Thyroid gland (tissue), 4 donors: ENCODE measurements at regions not wholly inside any gene's neighbourhood (a gene's known extent, or its start where the extent isn't known, plus 50 kb on each side); places are given as distances from the start of the nearest gene placed in this dataset.
"Not testable (repeated sequence)": the region's sequence is repeated elsewhere in the genome, so short reads cannot be mapped to it uniquely, and the experiment has no call there.

Source experiments
- DNase-seq, 2 donors: peaks; one replicate each; pipeline ENCODE4 v3.0.0-alpha.2; 2019
- H3K27ac ChIP-seq, 3 donors: fragments of 200-600 bp; sonication (generic); 1 replicate in 2 of 3; 2 replicates in 1 of 3; pipeline ENCODE4 v1.5.1; 2016 to 2019; ENCODE audit warnings: mild to moderate bottlenecking in 1 of 3, moderate library complexity in 1 of 3
- H3K27me3 ChIP-seq: fragments of 200-600 bp; sonication (generic); one replicate; pipeline ENCODE4 v1.5.1; 2019
- H3K36me3 ChIP-seq, 2 donors: fragments of 200-600 bp; sonication (generic); one replicate each; pipeline ENCODE4 v1.5.1; 2016 to 2019
- H3K4me1 ChIP-seq, 2 donors: fragments of 200-600 bp; sonication (generic); one replicate each; pipeline ENCODE4 v1.5.1; 2017 to 2019
- H3K4me3 ChIP-seq, 3 donors: fragments of 200-600 bp; sonication (generic); replicated peaks in 1 of 3; 1 replicate in 2 of 3; 2 replicates in 1 of 3; pipeline ENCODE4 v1.5.1; 2016; ENCODE audit warnings: mild to moderate bottlenecking in 1 of 3
- H3K9me3 ChIP-seq: fragments of 200-600 bp; sonication (generic); one replicate; pipeline ENCODE4 v1.5.1; 2017
- CTCF ChIP-seq, 6 experiments: fragments of 200-600 bp in 3 of 6; fragments of 450-650 bp in 3 of 6; sonication (generic) in 3 of 6; IDR thresholded peaks; one replicate each; pipeline ENCODE4 v1.5.1; 2016 to 2019; ENCODE audit warnings: antibody characterized with exemption in 6 of 6, mild to moderate bottlenecking in 2 of 6, inconsistent platforms in 1 of 6, moderate library complexity in 1 of 6
- POLR2A ChIP-seq, 2 donors: fragments of 450-650 bp; IDR thresholded peaks; one replicate each; pipeline ENCODE4 v1.6.1; 2017; ENCODE audit warnings: antibody characterized with exemption in 2 of 2, mild to moderate bottlenecking in 2 of 2, moderate library complexity in 1 of 2
- WGBS, 2 donors: methylation state at CpG; one replicate each; pipeline ENCODE4 v1.1.5; 2017; 5-methylcytosine and 5-hydroxymethylcytosine counted together
- intact Hi-C: fragments of 100-400 bp; cut with DNase I; formaldehyde crosslinking; loops from one replicate; pipeline ENCODE4 v1.15.1; 2023

- no peak for DNase-seq
- Histone ChIP-seq H3K27me3 (no peaks in the 10 kb centered on the region), H3K4me3 (no peak overlapping the region), H3K9me3 (no peaks in the 10 kb centered on the region), H3K36me3 (no peaks in the 10 kb centered on the region), H3K27ac (no peak overlapping the region), H3K4me1 (no peaks in the 10 kb centered on the region)
- intact Hi-C loops = no loop called here
- WGBS, 2 donors = 75 to 79% methylated on average over 1 of the region's 1 CpG
- TF ChIP-seq CTCF (IDR thresholded peaks at IDR 0.05) (no peak), POLR2A (IDR thresholded peaks at IDR 0.05) (no peak)
Observed at GRCh38 chr4:110869862-110870572, 247.1 kb upstream of the PITX2 start.

- H3K27ac ChIP-seq, H3K4me3 ChIP-seq, intact Hi-C loops, H3K4me1 ChIP-seq, DNase-seq, H3K27me3 ChIP-seq, H3K9me3 ChIP-seq, H3K36me3 ChIP-seq: not testable (repeated sequence)
- WGBS, 2 donors = 75 to 85% methylated on average over 17 of the region's 18 CpGs
Observed at GRCh38 chr4:110876214-110876613, 253.3 kb upstream of the PITX2 start.

GRCh38 chr4:110876866-110877265 is 254.0 kb upstream of the PITX2 start:
- Histone ChIP-seq H3K4me1 (no peaks in the 10 kb centered on the region), H3K9me3 (no peaks in the 10 kb centered on the region), H3K36me3 (no peaks in the 10 kb centered on the region), H3K27ac (no peak overlapping the region), H3K27me3 (no peaks in the 10 kb centered on the region), H3K4me3 (no peak overlapping the region)
- no peak for DNase-seq
- TF ChIP-seq CTCF (IDR thresholded peaks at IDR 0.05) (no peak), POLR2A (IDR thresholded peaks at IDR 0.05) (no peak)
- intact Hi-C loops = no loop called here
- 76 to 85% methylated on average over 1 of the region's 1 CpG for WGBS, 2 donors

- Histone ChIP-seq H3K9me3 (no peaks in the 10 kb centered on the region), H3K36me3 (no peaks in the 10 kb centered on the region), H3K27ac (no peak overlapping the region), H3K4me1 (no peaks in the 10 kb centered on the region), H3K4me3 (no peak overlapping the region), H3K27me3 (no peaks in the 10 kb centered on the region)
- no peak for DNase-seq
- no peak for TF ChIP-seq CTCF (IDR thresholded peaks at IDR 0.05)
- no peak for TF ChIP-seq POLR2A (IDR thresholded peaks at IDR 0.05)
- intact Hi-C loops = no loop called here
- WGBS, 2 donors = 84 to 94% methylated on average over 2 of the region's 2 CpGs
Observed at GRCh38 chr4:110877778-110878370, 255.0 kb upstream of the PITX2 start.

- intact Hi-C loops = no loop called here
- Histone ChIP-seq H3K27ac (no peak overlapping the region), H3K4me1 (no peaks in the 10 kb centered on the region), H3K27me3 (no peaks in the 10 kb centered on the region), H3K9me3 (no peaks in the 10 kb centered on the region), H3K4me3 (no peak overlapping the region), H3K36me3 (no peaks in the 10 kb centered on the region)
- TF ChIP-seq POLR2A (IDR thresholded peaks at IDR 0.05) = no peak
- TF ChIP-seq CTCF (IDR thresholded peaks at IDR 0.05) = no peak
- no peak for DNase-seq
- WGBS, 2 donors = 84 to 89% methylated on average over 2 of the region's 2 CpGs
Observed at GRCh38 chr4:110878413-110878812, 255.5 kb upstream of the PITX2 start.
